Thoracic aorta (tissue), 2 donors: ENCODE measurements at regions not wholly inside any gene's neighbourhood (a gene's known extent, or its start where the extent isn't known, plus 50 kb on each side); places are given as distances from the start of the nearest gene placed in this dataset.

Source experiments
- ATAC-seq: fragments of 150-250 bp; one replicate; pipeline ENCODE4 v1.8.0; 2017; ENCODE audit warnings: low read depth; ENCODE audit not compliant: insufficient number of reproducible peaks, low FRiP score
- DNase-seq: peaks from one replicate; pipeline ENCODE4 v3.0.0-alpha.2; 2020; ENCODE audit warnings: low spot score
- H3K27ac ChIP-seq, 2 donors: fragments of 200-600 bp; sonication (generic); 1 replicate in 1 of 2; 2 replicates in 1 of 2; pipeline ENCODE4 v1.5.1; 2016; ENCODE audit warnings: mild to moderate bottlenecking in 2 of 2, moderate library complexity in 2 of 2
- H3K27me3 ChIP-seq: fragments of 200-600 bp; sonication (generic); replicated peaks from 2 replicates; pipeline ENCODE4 v1.6.0; 2016; ENCODE audit warnings: mild to moderate bottlenecking; ENCODE audit not compliant: insufficient read depth
- H3K36me3 ChIP-seq: fragments of 200-600 bp; sonication (generic); one replicate; pipeline ENCODE4 v1.5.1; 2016
- H3K4me1 ChIP-seq, 2 donors: fragments of 200-600 bp; sonication (generic); 1 replicate in 1 of 2; 2 replicates in 1 of 2; pipeline versions ENCODE4 v1.5.1 to v1.6.0; 2016; ENCODE audit warnings: low read depth in 2 of 2, mild to moderate bottlenecking in 1 of 2; ENCODE audit not compliant: control insufficient read depth in 1 of 2
- H3K4me3 ChIP-seq: fragments of 200-600 bp; sonication (generic); 2 replicates; pipeline ENCODE4 v1.5.1; 2016; ENCODE audit warnings: mild to moderate bottlenecking
- H3K9me3 ChIP-seq: fragments of 200-600 bp; sonication (generic); 2 replicates; pipeline ENCODE4 v1.5.1; 2016
- CTCF ChIP-seq: fragments of 200-600 bp; sonication (generic); IDR thresholded peaks from one replicate; pipeline ENCODE4 v1.5.1; 2019; ENCODE audit warnings: antibody characterized with exemption

- no peak for DNase-seq
- H3K4me1 ChIP-seq = no peaks in the 10 kb centered on the region
- no peaks in the 10 kb centered on the region for H3K9me3 ChIP-seq
- H3K27ac ChIP-seq = no peak overlapping the region
- no peak overlapping the region for H3K4me3 ChIP-seq
- no peak for ATAC-seq
- H3K27me3 ChIP-seq = no peaks in the 10 kb centered on the region
- no peaks in the 10 kb centered on the region for H3K36me3 ChIP-seq
- no peak for TF ChIP-seq CTCF
Measured at GRCh38 chr14:37698840-37699777, 103.7 kb downstream of the TTC6 start.

GRCh38 chr14:37707716-37708115, 112.3 kb downstream of the TTC6 start:
- no peak for TF ChIP-seq CTCF
- H3K27me3 ChIP-seq = no peaks in the 10 kb centered on the region
- DNase-seq (no peak), ATAC-seq (no peak)
- no peaks in the 10 kb centered on the region for H3K4me1 ChIP-seq
- no peak overlapping the region for H3K4me3 ChIP-seq
- H3K36me3 ChIP-seq = no peaks in the 10 kb centered on the region
- no peaks in the 10 kb centered on the region for H3K9me3 ChIP-seq
- H3K27ac ChIP-seq = no peak overlapping the region

GRCh38 chr14:37708481-37708880, 113.1 kb downstream of the TTC6 start:
- Histone ChIP-seq H3K36me3 (no peaks in the 10 kb centered on the region), H3K4me3 (no peak overlapping the region), H3K9me3 (no peaks in the 10 kb centered on the region), H3K4me1 (no peaks in the 10 kb centered on the region), H3K27me3 (no peaks in the 10 kb centered on the region), H3K27ac (no peak overlapping the region)
- TF ChIP-seq CTCF = no peak
- ATAC-seq (no peak), DNase-seq (no peak)

- Histone ChIP-seq H3K36me3 (no peaks in the 10 kb centered on the region), H3K27me3 (no peaks in the 10 kb centered on the region), H3K4me3 (no peak overlapping the region), H3K27ac (no peak overlapping the region), H3K9me3 (no peaks in the 10 kb centered on the region), H3K4me1 (no peaks in the 10 kb centered on the region)
- DNase-seq (no peak), ATAC-seq (no peak)
- no peak for TF ChIP-seq CTCF
Measured at GRCh38 chr14:37709419-37710195, 114.2 kb downstream of the TTC6 start.

GRCh38 chr14:37711356-37711830, 116.0 kb downstream of the TTC6 start:
- H3K4me1 ChIP-seq = no peaks in the 10 kb centered on the region
- no peak overlapping the region for H3K27ac ChIP-seq
- no peak for TF ChIP-seq CTCF
- no peak for ATAC-seq
- H3K36me3 ChIP-seq = no peaks in the 10 kb centered on the region
- no peaks in the 10 kb centered on the region for H3K27me3 ChIP-seq
- no peaks in the 10 kb centered on the region for H3K9me3 ChIP-seq
- no peak for DNase-seq
- no peak overlapping the region for H3K4me3 ChIP-seq
